PC-9 (cell line): ENCODE measurements at regions not wholly inside any gene's neighbourhood (a gene's known extent, or its start where the extent isn't known, plus 50 kb on each side); places are given as distances from the start of the nearest gene placed in this dataset.

Experiments used
- EZH2 ChIP-seq: fragments of 200-600 bp; sonication (generic); IDR thresholded peaks from 2 replicates; pipeline ENCODE4 v1.8.0; 2017; ENCODE audit warnings: antibody characterized with exemption, low read depth
- TF ChIP-seq, protein P1 (sequence below): fragments of 200-600 bp; sonication (generic); conservative IDR thresholded peaks from 2 replicates; pipeline ENCODE4 v1.6.1; 2017; ENCODE audit warnings: mixed run types, antibody characterized with exemption, mild to moderate bottlenecking, moderate library complexity

DNA sequence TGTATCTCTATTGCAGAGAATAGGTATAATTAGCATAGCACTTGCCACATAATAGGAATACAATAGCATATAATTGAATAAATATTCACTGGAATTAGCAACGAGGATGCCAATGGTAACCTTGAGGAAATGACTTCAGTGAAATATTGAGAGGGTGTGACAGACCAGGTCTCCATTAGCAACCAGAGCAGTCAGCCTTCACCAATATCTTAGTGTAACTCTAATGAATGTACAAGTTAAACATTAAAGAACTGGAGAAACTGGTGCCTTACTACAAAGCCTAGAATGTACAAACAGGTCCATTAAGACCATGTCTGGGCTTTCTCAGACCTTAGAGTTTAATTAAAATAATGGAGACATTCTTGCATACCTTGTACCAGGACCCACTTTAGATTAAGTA is 143.0 kb downstream of the MAGEB17 start:
- TF ChIP-seq, protein P1, sequence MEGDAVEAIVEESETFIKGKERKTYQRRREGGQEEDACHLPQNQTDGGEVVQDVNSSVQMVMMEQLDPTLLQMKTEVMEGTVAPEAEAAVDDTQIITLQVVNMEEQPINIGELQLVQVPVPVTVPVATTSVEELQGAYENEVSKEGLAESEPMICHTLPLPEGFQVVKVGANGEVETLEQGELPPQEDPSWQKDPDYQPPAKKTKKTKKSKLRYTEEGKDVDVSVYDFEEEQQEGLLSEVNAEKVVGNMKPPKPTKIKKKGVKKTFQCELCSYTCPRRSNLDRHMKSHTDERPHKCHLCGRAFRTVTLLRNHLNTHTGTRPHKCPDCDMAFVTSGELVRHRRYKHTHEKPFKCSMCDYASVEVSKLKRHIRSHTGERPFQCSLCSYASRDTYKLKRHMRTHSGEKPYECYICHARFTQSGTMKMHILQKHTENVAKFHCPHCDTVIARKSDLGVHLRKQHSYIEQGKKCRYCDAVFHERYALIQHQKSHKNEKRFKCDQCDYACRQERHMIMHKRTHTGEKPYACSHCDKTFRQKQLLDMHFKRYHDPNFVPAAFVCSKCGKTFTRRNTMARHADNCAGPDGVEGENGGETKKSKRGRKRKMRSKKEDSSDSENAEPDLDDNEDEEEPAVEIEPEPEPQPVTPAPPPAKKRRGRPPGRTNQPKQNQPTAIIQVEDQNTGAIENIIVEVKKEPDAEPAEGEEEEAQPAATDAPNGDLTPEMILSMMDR = no peak
- no peak for TF ChIP-seq EZH2
